IMR-90 (cell line): ENCODE measurements at regions not wholly inside any gene's neighbourhood (a gene's known extent, or its start where the extent isn't known, plus 50 kb on each side); places are given as distances from the start of the nearest gene placed in this dataset.

Experiments used
- ATAC-seq: fragments of 200-7000 bp; cut with Tn5 transposase; 2 replicates; pipeline ENCODE4 v1.9.1; 2020; ENCODE audit warnings: low read depth, mild to moderate bottlenecking, moderate library complexity
- BruUV-seq: library from RNA; stranded (reverse); fragments of 400-500 nt; replicated peaks from 2 replicates; lab custom pipeline; 2021; lab: Mats Ljungman, UMichigan
- CTCF ChIA-PET: fragments of 300-600 bp; formaldehyde crosslinking; extraction: SDS; loops from one replicate; lab custom pipeline; 2021; ENCODE audit warnings: antibody characterized with exemption; lab: Yijun Ruan, JAX
- POLR2A ChIA-PET: fragments of 300-600 bp; sonication (Branson Sonifier 250); formaldehyde crosslinking; loops from one replicate; lab custom pipeline; 2022; ENCODE audit warnings: antibody characterized with exemption; ENCODE audit not compliant: unreplicated experiment; lab: Charles Lee
- DNase-seq: peaks from one replicate; pipeline ENCODE4 v3.0.0; 2013
- H2AFZ ChIP-seq: replicated peaks from 2 replicates; pipeline ENCODE3; 2013; ENCODE audit warnings: low read length, mild to moderate bottlenecking; ENCODE audit not compliant: poor library complexity
- H2AK5ac ChIP-seq: 2 replicates; pipeline ENCODE4 v1.6.1; 2013; ENCODE audit warnings: low read depth, low read length, inconsistent platforms
- H2AK9ac ChIP-seq: replicated peaks from 2 replicates; pipeline ENCODE3; 2013; ENCODE audit warnings: mild to moderate bottlenecking, low read depth, low read length, moderate library complexity; ENCODE audit not compliant: poor library complexity
- H2BK120ac ChIP-seq: 2 replicates; pipeline ENCODE4 v1.6.1; 2013; ENCODE audit warnings: low read depth, low read length, inconsistent platforms
- H2BK15ac ChIP-seq: 3 replicates; pipeline ENCODE4 v1.6.1; 2013; ENCODE audit warnings: low read depth, low read length, inconsistent platforms
- H2BK20ac ChIP-seq: 2 replicates; pipeline ENCODE4 v1.6.1; 2013; ENCODE audit warnings: low read depth, mild to moderate bottlenecking, inconsistent platforms, low read length, moderate library complexity
- H2BK5ac ChIP-seq: 2 replicates; pipeline ENCODE4 v1.6.1; 2013; ENCODE audit warnings: mild to moderate bottlenecking, low read depth, low read length, inconsistent platforms; ENCODE audit not compliant: poor library complexity, severe bottlenecking
- H3K14ac ChIP-seq: replicated peaks from 2 replicates; pipeline ENCODE4 v1.6.1; 2013; ENCODE audit warnings: low read depth, low read length, inconsistent platforms
- H3K18ac ChIP-seq: 2 replicates; pipeline ENCODE4 v1.6.1; 2013; ENCODE audit warnings: low read depth, low read length, control low read depth
- H3K23ac ChIP-seq: 2 replicates; pipeline ENCODE4 v1.6.1; 2013; ENCODE audit warnings: low read depth, low read length, inconsistent platforms
- H3K27ac ChIP-seq: 2 replicates; pipeline ENCODE4 v1.5.1; 2013; ENCODE audit warnings: mild to moderate bottlenecking, control low read depth, low read length; ENCODE audit not compliant: insufficient read depth
- H3K27me3 ChIP-seq: 2 replicates; pipeline ENCODE4 v1.6.1; 2013; ENCODE audit warnings: low read length; ENCODE audit not compliant: control insufficient read depth, insufficient read depth
- H3K36me3 ChIP-seq: 2 replicates; pipeline ENCODE4 v1.6.1; 2013; ENCODE audit warnings: low read length, mixed read lengths; ENCODE audit not compliant: control insufficient read depth, insufficient read depth
- H3K4ac ChIP-seq: 2 replicates; pipeline ENCODE4 v1.6.1; 2013; ENCODE audit warnings: low read depth, low read length, inconsistent platforms
- H3K4me1 ChIP-seq: 2 replicates; pipeline ENCODE4 v1.6.1; 2013; ENCODE audit warnings: low read length, mixed read lengths; ENCODE audit not compliant: control insufficient read depth, insufficient read depth
- H3K4me2 ChIP-seq: 2 replicates; pipeline ENCODE4 v1.6.1; 2013; ENCODE audit warnings: low read depth, mild to moderate bottlenecking, control low read depth, low read length, moderate library complexity
- H3K4me3 ChIP-seq: 2 replicates; pipeline ENCODE4 v1.5.1; 2013; ENCODE audit warnings: low read depth, mild to moderate bottlenecking, control low read depth, low read length, moderate library complexity; ENCODE audit not compliant: insufficient read depth
- H3K56ac ChIP-seq: 2 replicates; pipeline ENCODE4 v1.6.1; 2013; ENCODE audit warnings: low read length, inconsistent platforms; ENCODE audit not compliant: insufficient read depth; ENCODE audit errors: extremely low read depth
- H3K79me1 ChIP-seq, 2 experiments: 2 replicates each; pipeline ENCODE4 v1.6.1; 2013; ENCODE audit warnings: low read length in 2 of 2, inconsistent platforms in 1 of 2, low read depth in 1 of 2
- H3K9ac ChIP-seq: 2 replicates; pipeline ENCODE4 v1.6.1; 2013; ENCODE audit warnings: low read depth, low read length, control low read depth
- H3K9me1 ChIP-seq: 2 replicates; pipeline ENCODE4 v1.6.1; 2013; ENCODE audit warnings: low read length, inconsistent platforms; ENCODE audit not compliant: insufficient read depth
- H3K9me3 ChIP-seq: 2 replicates; pipeline ENCODE4 v1.6.1; 2013; ENCODE audit warnings: low read length; ENCODE audit not compliant: control insufficient read depth, insufficient read depth
- H4K20me1 ChIP-seq: 2 replicates; pipeline ENCODE4 v1.6.1; 2013; ENCODE audit warnings: low read length, inconsistent platforms; ENCODE audit not compliant: insufficient read depth
- H4K5ac ChIP-seq: 2 replicates; pipeline ENCODE4 v1.6.1; 2013; ENCODE audit warnings: mild to moderate bottlenecking, low read depth, low read length, control low read depth
- H4K8ac ChIP-seq, 2 experiments: 2 replicates each; pipeline ENCODE4 v1.6.1; 2013; ENCODE audit warnings: low read depth in 2 of 2, low read length in 2 of 2, control low read depth in 1 of 2, inconsistent platforms in 1 of 2
- H4K91ac ChIP-seq: 2 replicates; pipeline ENCODE4 v1.6.1; 2013; ENCODE audit warnings: low read depth, low read length, inconsistent platforms; ENCODE audit not compliant: insufficient read depth
- BHLHE40 ChIP-seq: fragments of 150-350 bp; IDR thresholded peaks from 2 replicates; pipeline ENCODE4 v1.6.1; 2016; ENCODE audit warnings: mild to moderate bottlenecking, low read depth, low read length
- CEBPB ChIP-seq: IDR thresholded peaks from 2 replicates; pipeline ENCODE4 v1.6.1; 2012; ENCODE audit warnings: low read depth, low read length, improper control_type of control experiment
- CHD1 ChIP-seq: IDR thresholded peaks from 2 replicates; pipeline ENCODE4 v1.6.1; 2012; ENCODE audit warnings: low read depth, low read length, improper control_type of control experiment
- CTCF ChIP-seq: conservative IDR thresholded peaks from 2 replicates; pipeline ENCODE4 v1.5.1; 2012; ENCODE audit warnings: mild to moderate bottlenecking, low read depth, low read length, improper control_type of control experiment
- FOS ChIP-seq: fragments of 150-350 bp; IDR thresholded peaks from 2 replicates; pipeline ENCODE4 v1.6.1; 2016; ENCODE audit warnings: low read depth, low read length
- MAZ ChIP-seq: IDR thresholded peaks from 2 replicates; pipeline ENCODE4 v1.6.1; 2012; ENCODE audit warnings: low read depth, mild to moderate bottlenecking, low read length, improper control_type of control experiment, moderate library complexity, borderline replicate concordance
- MXI1 ChIP-seq: IDR thresholded peaks from 2 replicates; pipeline ENCODE4 v1.6.1; 2012; ENCODE audit warnings: low read depth, mild to moderate bottlenecking, low read length, moderate library complexity, borderline replicate concordance
- NFE2L2 ChIP-seq: fragments of 150-350 bp; IDR thresholded peaks from 2 replicates; pipeline ENCODE4 v1.6.1; 2016; ENCODE audit warnings: low read depth, mild to moderate bottlenecking, low read length
- POLR2A ChIP-seq: IDR thresholded peaks from 2 replicates; pipeline ENCODE4 v1.6.1; 2012; ENCODE audit warnings: mild to moderate bottlenecking, low read depth, low read length
- RAD21 ChIP-seq: IDR thresholded peaks from 2 replicates; pipeline ENCODE4 v1.6.1; 2012; ENCODE audit warnings: low read length, improper control_type of control experiment
- RFX5 ChIP-seq: IDR thresholded peaks from 2 replicates; pipeline ENCODE4 v1.8.0; 2012; ENCODE audit warnings: low read depth, mild to moderate bottlenecking, low read length, moderate library complexity
- SMC3 ChIP-seq: fragments of 150-350 bp; IDR thresholded peaks from 2 replicates; pipeline ENCODE4 v1.6.1; 2016; ENCODE audit warnings: low read depth, mild to moderate bottlenecking, antibody characterized with exemption, low read length, moderate library complexity
- WGBS, 2 experiments: methylation state at CpG; one replicate each; pipeline versions ENCODE4 v1.1.5 to v1.1.7; 2013; ENCODE audit warnings: missing lambda C conversion rate in 2 of 2; ENCODE audit not compliant: insufficient read length in 1 of 2; ENCODE audit errors: extremely low coverage in 2 of 2; 5-methylcytosine and 5-hydroxymethylcytosine counted together
- dilution Hi-C: fragments of 300-500 bp; cut with HindIII; formaldehyde crosslinking; loops from one replicate; pipeline ENCODE4 v1.14.3; 2018; ENCODE audit warnings: low sequenced_read_pairs; ENCODE audit not compliant: unreplicated experiment
- in situ Hi-C: fragments of 300-500 bp; cut with MboI; formaldehyde crosslinking; loops from 3 replicates; pipeline ENCODE4 v1.14.3; 2019; ENCODE audit warnings: low sequenced_read_pairs, inconsistent platforms, mixed read lengths
- intact Hi-C: fragments of 100-400 bp; cut with micrococcal nuclease; formaldehyde crosslinking; loops from 2 replicates; pipeline ENCODE4 v1.10.0; 2022

- CTCF ChIA-PET: no interaction called here
- peak; percentile 33 for DNase-seq
Measured at GRCh38 chr2:120949957-120950590, 214.4 kb downstream of the GLI2 start.

More at GRCh38 chr2:120949957-120950590, 214.4 kb downstream of the GLI2 start:
- H4K91ac ChIP-seq: no peak overlapping the region
- no peak overlapping the region for H2AK9ac ChIP-seq
- H4K8ac ChIP-seq: no peak overlapping the region
- POLR2A ChIA-PET: no interaction called here
- no peak for ATAC-seq
- H3K9ac ChIP-seq: no peak overlapping the region
- H3K23ac ChIP-seq: no peak overlapping the region
- intact Hi-C loops: no loop called here
- H3K9me3 ChIP-seq: no peaks in the 10 kb centered on the region
- H4K20me1 ChIP-seq: peaks cover 60% of the 10 kb centered on the region
- H2BK20ac ChIP-seq: no peak overlapping the region
- TF ChIP-seq POLR2A: no peak
- no peak for TF ChIP-seq SMC3
- no peak for TF ChIP-seq RFX5
- no peak for TF ChIP-seq MAZ
- TF ChIP-seq BHLHE40: no peak
- TF ChIP-seq CHD1: no peak
- TF ChIP-seq CTCF: no peak
- TF ChIP-seq NFE2L2: no peak
- TF ChIP-seq CEBPB: no peak
- TF ChIP-seq RAD21: no peak
- no peak for TF ChIP-seq FOS
- TF ChIP-seq MXI1: no peak
- WGBS, 2 experiments: no CpG with 5 or more reads among the region's 7 CpGs
- no peak overlapping the region for H3K56ac ChIP-seq
- dilution Hi-C loops: no loop called here
- H2BK120ac ChIP-seq: no peak overlapping the region
- no peak overlapping the region for H3K4ac ChIP-seq
- in situ Hi-C loops: no loop called here
- no peak overlapping the region for H4K5ac ChIP-seq
- no peak overlapping the region for H3K4me3 ChIP-seq
- peaks cover 35% of the 10 kb centered on the region; the same call in 1 of the 2 replicates for H3K36me3 ChIP-seq
- no peak overlapping the region for H3K18ac ChIP-seq
- no peak overlapping the region for H2BK15ac ChIP-seq
- H3K9me1 ChIP-seq: peaks cover 45% of the 10 kb centered on the region
- H3K14ac ChIP-seq: no peak overlapping the region
- H2AK5ac ChIP-seq: no peak overlapping the region
- no peak overlapping the region for H3K4me2 ChIP-seq
- H3K27ac ChIP-seq: no peak overlapping the region
- peaks cover 63 to 100% of the 10 kb centered on the region in 2 experiments for H3K79me1 ChIP-seq
- BruUV-seq: no TSS peak
- H2AFZ ChIP-seq: no peak overlapping the region
- peaks cover 5% of the 10 kb centered on the region; the same call in 1 of the 2 replicates for H3K4me1 ChIP-seq
- no peak overlapping the region for H2BK5ac ChIP-seq
- no peaks in the 10 kb centered on the region for H3K27me3 ChIP-seq
